ENCODE measurements at regions not wholly inside any gene's neighbourhood (a gene's known extent, or its start where the extent isn't known, plus 50 kb on each side); places are given as distances from the start of the nearest gene placed in this dataset.

- WGBS (ENCODE audit: missing lambda C conversion rate), result 44% methylated on average over 5 of the region's 5 CpGs
- DNase-seq (ENCODE audit: low read depth in 1 of 2, low spot score in 1 of 2), result no peak
- no peak for ATAC-seq
- Histone ChIP-seq H3K27ac (no peak overlapping the region), H3K4me2 (no peak overlapping the region), H3K4me1 (no peaks in the 10 kb centered on the region), H3K4me3 (no peak overlapping the region), H3K9me3 (no peaks in the 10 kb centered on the region)
- no peak for TF ChIP-seq POLR2A (IDR thresholded peaks at IDR 0.05; ENCODE audit: low read length)
- no peak for TF ChIP-seq POLR2AphosphoS2 (conservative IDR thresholded peaks at IDR 0.05; ENCODE audit: low read length)
- TF ChIP-seq EP300 (IDR thresholded peaks at IDR 0.05), result no peak
- TF ChIP-seq HDAC2 (IDR thresholded peaks at IDR 0.05), result no peak
- no peak for TF ChIP-seq HOXA7 (CRISPR knock-in tag; IDR thresholded peaks at IDR 0.05)
- TF ChIP-seq RARB (CRISPR knock-in tag; IDR thresholded peaks at IDR 0.05), result no peak
- no peak for TF ChIP-seq SMC3 (IDR thresholded peaks at IDR 0.05)
- no peak for TF ChIP-seq KDM5A (IDR thresholded peaks at IDR 0.05)
- no peak for TF ChIP-seq USF2 (IDR thresholded peaks at IDR 0.05)
- no peak for TF ChIP-seq CBX2 (IDR thresholded peaks at IDR 0.05; ENCODE audit: borderline replicate concordance, low read depth)
- no peak for TF ChIP-seq E2F6 (IDR thresholded peaks at IDR 0.05; ENCODE audit: borderline replicate concordance, low read depth)
- no peak for TF ChIP-seq SREBF2 (IDR thresholded peaks at IDR 0.05)
- TF ChIP-seq CEBPB (IDR thresholded peaks at IDR 0.05), result no peak
- TF ChIP-seq ZSCAN20 (CRISPR knock-in tag; IDR thresholded peaks at IDR 0.05), result no peak
- no peak for TF ChIP-seq MAX (IDR thresholded peaks at IDR 0.05)
- ChIA-PET CTCF (no interaction called here), POLR2A (no interaction called here)
- FAIRE-seq, result no peak
Observed at GRCh38 chr2:11942178-11942569, 195.7 kb downstream of the LPIN1 start.

- no peak overlapping the region for H3K4me3 ChIP-seq
- ChIA-PET POLR2A (no interaction called here), CTCF (interaction anchor here (1.1 kb wide), 1 partner anchor 12 kb away, joined by 3 read pairs; no protein-coding TSS in a partner anchor)
- FAIRE-seq, result no peak
- no peaks in the 10 kb centered on the region for H3K4me1 ChIP-seq
- H3K9me3 ChIP-seq, result no peaks in the 10 kb centered on the region
- H3K27ac ChIP-seq, result no peak overlapping the region
- TF ChIP-seq HOXB13 (CRISPR knock-in tag; IDR thresholded peaks at IDR 0.05; ENCODE audit: low read depth) (no peak), MAFK (IDR thresholded peaks at IDR 0.05; ENCODE audit: partially characterized antibody) (no peak), REST (IDR thresholded peaks at IDR 0.05) (no peak)
- 23% methylated on average over 4 of the region's 4 CpGs for WGBS (ENCODE audit: missing lambda C conversion rate)
- no peak for ATAC-seq
- no peak for DNase-seq (ENCODE audit: low read depth in 1 of 2, low spot score in 1 of 2)
- no peak overlapping the region for H3K4me2 ChIP-seq
Observed at GRCh38 chr2:11944311-11944710, 197.9 kb downstream of the LPIN1 start.

- no peak overlapping the region for H3K27ac ChIP-seq
- no peak overlapping the region for H3K4me2 ChIP-seq
- no peak overlapping the region for H3K4me3 ChIP-seq
- ChIA-PET POLR2A (no interaction called here), CTCF (interaction anchor here (0.6 to 1.1 kb wide), 3 partner anchors 11 to 711 kb away, joined by 3 to 6 read pairs (median 3); no protein-coding TSS in a partner anchor)
- WGBS (ENCODE audit: missing lambda C conversion rate), result 4% methylated on average over 5 of the region's 5 CpGs
- TF ChIP-seq RAD21 (conservative IDR thresholded peaks at IDR 0.05 in 1 of 2, IDR thresholded peaks at IDR 0.05 in 1 of 2) (no peak), CHD4 (IDR thresholded peaks at IDR 0.05; ENCODE audit: borderline replicate concordance) (no peak), MAFK (IDR thresholded peaks at IDR 0.05; ENCODE audit: partially characterized antibody) (no peak), HOXB13 (CRISPR knock-in tag; IDR thresholded peaks at IDR 0.05; ENCODE audit: low read depth) (no peak), JUN (IDR thresholded peaks at IDR 0.05) (no peak), EHMT2 (IDR thresholded peaks at IDR 0.05; ENCODE audit: low read depth) (no peak)
- H3K4me1 ChIP-seq, result no peaks in the 10 kb centered on the region
- DNase-seq (ENCODE audit: low read depth in 1 of 2, low spot score in 1 of 2), result no peak
- no peak for ATAC-seq
- H3K9me3 ChIP-seq, result no peaks in the 10 kb centered on the region
- peak; percentile 56 for FAIRE-seq
Observed at GRCh38 chr2:11945139-11946126, 199.0 kb downstream of the LPIN1 start.

All from A549 (cell line).